HG03175 (cell line): ENCODE measurements at regions not wholly inside any gene's neighbourhood (a gene's known extent, or its start where the extent isn't known, plus 50 kb on each side); places are given as distances from the start of the nearest gene placed in this dataset.
A peak's percentile ranks its signal among the peaks of the same experiment; 100 is the strongest.
"Not testable (repeated sequence)": the region's sequence is repeated elsewhere in the genome, so short reads cannot be mapped to it uniquely, and the experiment has no call there.

Experiments
- ATAC-seq: cut with Tn5 transposase; IDR thresholded peaks from one replicate; pipeline ENCODE4 v1.9.1; 2021; ENCODE audit warnings: mild to moderate bottlenecking, moderate library complexity; ENCODE audit not compliant: unreplicated experiment

- ATAC-seq: not testable (repeated sequence)
Observed at GRCh38 chr2:209018633-209019032, 405.2 kb upstream of the MAP2 start.

GRCh38 chr2:209029249-209029648, 394.6 kb upstream of the MAP2 start:
- no peak for ATAC-seq

GRCh38 chr2:209044307-209044706, 379.5 kb upstream of the MAP2 start:
- no peak for ATAC-seq

DNA sequence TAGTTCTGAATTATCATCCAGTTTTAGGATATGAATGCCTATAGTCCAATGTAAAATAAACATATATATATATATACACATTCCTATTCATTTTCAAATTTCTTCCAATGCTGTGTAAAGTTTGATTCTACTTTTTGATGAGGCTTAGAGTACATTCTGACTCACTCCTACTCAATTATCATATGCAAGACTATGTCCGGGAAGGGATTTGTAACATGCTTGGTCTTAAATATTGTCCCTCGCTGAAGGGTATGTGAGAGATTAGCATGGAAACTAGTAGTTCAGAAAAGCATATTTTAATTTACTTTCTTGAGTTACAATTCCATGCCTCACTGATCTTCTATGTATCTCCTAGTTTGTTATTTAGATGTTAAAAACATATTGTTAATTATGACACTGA, 377.7 kb upstream of the MAP2 start:
- ATAC-seq: no peak

- no peak for ATAC-seq
Observed at GRCh38 chr2:209049608-209050007, 374.2 kb upstream of the MAP2 start.

GRCh38 chr2:209062210-209062609, 361.6 kb upstream of the MAP2 start:
- no peak for ATAC-seq

DNA sequence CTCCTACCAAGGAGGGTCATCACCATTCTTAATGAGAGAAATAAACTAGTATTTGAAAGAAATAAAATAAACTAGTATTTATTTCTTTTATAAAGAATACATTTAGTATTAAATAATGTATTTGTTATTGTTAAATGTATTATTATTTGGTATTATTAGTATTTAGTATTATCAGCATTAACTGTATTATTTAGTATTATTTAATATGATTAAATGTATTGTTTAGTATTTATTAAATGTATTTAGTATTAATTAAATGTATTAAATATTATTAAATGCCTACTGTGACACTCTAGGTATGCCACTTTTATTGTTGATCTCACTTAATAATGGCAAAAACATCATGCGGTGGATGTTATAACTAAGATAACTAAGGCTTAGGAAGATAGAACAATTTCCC, 353.6 kb upstream of the MAP2 start:
- ATAC-seq: no peak

DNA sequence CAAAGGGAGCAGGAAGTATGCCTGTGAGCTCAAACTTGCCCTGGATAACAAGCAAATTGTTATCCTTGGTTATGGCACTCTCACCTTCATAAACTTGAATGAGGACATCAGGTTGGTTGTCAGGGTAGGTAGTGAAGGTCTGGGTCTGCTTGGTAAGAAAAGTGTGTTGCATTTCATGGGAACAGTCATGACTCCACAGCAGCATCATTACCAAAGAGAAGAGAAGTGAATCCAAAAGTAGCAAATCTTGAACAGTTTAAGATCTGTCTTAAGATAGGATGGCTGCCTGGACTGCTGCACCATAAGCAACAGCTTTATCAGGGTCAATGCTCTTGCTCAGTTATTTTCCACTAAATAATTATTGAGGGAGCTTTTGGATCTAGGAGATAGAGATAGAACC, 350.7 kb upstream of the MAP2 start:
- ATAC-seq: no peak

- no peak for ATAC-seq
Observed at GRCh38 chr2:209074711-209075110, 349.1 kb upstream of the MAP2 start.

DNA sequence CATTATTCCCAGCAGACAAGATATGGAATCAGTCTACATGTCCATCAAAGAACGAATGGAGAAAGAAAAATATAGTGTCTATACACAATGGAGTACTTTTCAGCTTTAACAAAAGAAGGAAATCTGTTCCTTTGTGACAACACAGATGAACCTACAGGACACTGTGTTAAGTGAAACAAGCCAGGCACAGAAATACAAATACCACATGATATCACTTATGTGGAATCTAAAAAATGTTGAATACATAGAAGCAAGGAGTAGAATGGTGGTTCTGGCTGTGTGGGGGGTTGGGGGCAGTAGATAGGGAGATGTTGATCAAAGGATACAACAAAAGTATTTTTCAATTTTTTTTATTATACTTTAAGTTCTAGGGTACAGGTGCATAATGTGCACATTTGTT, 347.7 kb upstream of the MAP2 start:
- ATAC-seq: no peak

GRCh38 chr2:209086761-209087160, 337.1 kb upstream of the MAP2 start:
- no peak for ATAC-seq

GRCh38 chr2:209091056-209091455, 332.8 kb upstream of the MAP2 start:
- no peak for ATAC-seq

DNA sequence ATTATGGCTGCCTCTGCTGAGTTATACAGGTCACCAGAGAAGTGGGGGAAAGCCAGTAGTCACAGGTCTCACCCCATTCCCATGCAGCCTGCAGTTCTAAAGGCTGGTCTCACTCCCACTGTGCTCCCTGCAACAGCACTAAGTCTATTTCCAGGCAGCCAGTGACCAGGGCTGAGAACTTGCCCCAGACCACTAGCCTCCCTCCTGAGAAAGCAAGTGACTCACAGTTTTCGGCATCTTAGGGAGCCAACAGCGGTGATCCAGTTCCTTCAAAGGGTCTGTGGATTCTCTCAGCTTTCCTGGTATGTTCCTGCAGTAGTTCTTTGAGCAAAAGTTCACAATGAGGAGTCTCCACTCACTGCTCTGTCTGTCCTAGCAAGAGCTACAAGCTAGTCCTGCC, 329.6 kb upstream of the MAP2 start:
- no peak for ATAC-seq

DNA sequence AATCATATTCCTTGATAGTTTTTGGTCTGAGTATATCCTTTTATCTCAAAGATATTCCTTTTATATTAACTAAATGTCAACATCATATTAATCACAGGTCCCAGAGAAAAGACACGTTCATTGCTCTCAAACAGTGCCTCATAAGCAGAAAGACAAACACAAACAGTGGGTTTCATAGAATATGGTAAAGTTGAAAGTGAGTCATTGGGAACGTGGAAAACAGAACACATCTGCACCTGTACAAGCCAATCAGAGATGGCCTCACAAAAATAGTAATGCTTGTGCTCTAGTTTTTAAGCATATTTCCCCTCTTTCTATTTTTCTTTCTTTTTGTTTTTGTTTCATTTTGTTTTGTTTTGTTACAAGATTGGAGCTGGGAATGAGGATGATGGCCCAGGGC, 328.4 kb upstream of the MAP2 start:
- no peak for ATAC-seq

DNA sequence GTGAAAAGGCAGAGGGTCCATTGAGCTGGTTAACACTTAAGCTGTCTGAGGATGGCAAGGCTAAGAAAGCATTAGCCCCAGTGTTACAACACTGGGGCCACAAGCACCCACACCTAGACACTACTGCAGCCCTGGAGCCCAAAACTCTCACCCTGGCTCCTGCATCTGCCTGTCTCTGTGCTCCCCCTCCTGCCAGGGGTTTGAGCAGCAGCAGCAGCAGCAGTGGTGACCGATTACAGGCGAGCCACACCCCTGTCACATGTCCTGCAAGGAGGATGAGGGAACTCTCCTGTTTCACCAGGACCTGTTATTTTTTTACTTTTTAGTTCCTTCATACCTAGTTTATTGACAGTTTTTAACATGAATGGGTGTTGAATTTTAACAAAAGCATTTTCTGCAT, 326.7 kb upstream of the MAP2 start:
- no peak for ATAC-seq

GRCh38 chr2:209102319-209102718, 321.5 kb upstream of the MAP2 start:
- ATAC-seq: no peak

GRCh38 chr2:209113026-209113425, 310.8 kb upstream of the MAP2 start:
- ATAC-seq: no peak

DNA sequence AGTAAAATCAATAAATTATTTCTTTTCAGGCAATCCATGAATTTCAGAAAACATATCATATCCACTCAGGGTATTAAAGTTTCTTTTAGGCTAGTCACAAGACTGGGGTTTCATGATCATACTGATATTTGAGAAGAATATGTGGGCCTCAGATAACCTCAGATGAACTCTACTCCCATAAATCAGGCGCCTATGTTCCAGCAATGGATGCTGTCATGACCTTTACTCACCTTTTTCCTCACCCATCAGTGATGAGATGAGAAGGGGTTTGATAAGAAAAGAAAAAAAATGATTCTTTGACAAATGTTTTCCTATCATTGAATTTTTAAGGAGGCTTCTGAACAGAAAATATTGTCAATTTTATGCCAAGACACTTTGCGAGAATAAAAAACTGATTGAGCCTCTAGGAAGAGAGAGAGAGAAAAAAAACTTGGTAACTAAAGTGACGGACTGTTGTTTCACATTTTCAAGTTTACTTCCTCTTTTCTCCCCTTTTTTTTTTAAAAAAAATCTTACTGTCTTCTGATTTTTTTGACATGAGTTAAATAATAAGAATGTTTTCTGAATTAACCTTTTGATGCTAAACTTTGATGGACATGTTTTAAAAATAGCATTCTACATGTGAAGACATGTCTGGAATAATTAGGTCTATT, 309.1 kb upstream of the MAP2 start:
- ATAC-seq: no peak

DNA sequence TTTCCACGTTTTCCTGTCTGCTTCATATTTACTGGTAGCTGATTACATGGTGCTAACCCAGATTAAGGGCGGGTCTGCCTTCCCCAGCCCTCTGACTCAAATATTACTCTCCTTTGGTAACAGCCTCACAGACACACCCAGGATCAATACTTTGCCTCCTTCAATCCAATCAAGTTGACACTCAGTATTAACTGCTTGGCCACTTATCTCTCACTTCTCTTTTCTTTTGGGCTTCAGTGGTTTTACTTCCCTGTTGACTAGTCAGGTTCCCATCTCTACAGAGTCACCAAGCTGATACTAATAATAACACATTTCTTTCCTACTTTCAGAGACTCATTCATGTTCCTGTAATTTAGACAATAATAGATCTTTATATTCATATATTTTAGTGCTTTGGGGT, 302.2 kb upstream of the MAP2 start:
- ATAC-seq: peak; percentile 90

GRCh38 chr2:209125291-209125690, 298.6 kb upstream of the MAP2 start:
- ATAC-seq: no peak

- no peak for ATAC-seq
Observed at GRCh38 chr2:209138079-209138478, 285.8 kb upstream of the MAP2 start.

DNA sequence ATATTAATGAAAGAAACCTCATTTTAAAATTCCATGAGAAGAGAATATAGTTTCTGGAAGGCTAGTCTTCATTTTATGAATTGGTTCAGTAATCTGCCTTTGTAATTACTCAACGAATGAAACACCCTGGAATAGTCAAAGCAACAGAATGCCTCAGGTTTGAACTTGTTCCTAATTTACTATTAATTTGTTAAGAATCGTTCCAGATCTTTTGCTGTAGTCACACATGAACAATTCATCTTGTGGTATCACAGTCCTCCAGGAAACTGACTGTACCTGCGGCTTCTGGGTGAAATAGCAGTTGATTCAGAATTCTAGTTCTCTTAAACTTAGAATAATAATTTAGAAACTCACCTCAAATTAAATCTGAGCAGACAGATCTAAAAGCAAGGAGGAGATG, 282.7 kb upstream of the MAP2 start:
- ATAC-seq: no peak

DNA sequence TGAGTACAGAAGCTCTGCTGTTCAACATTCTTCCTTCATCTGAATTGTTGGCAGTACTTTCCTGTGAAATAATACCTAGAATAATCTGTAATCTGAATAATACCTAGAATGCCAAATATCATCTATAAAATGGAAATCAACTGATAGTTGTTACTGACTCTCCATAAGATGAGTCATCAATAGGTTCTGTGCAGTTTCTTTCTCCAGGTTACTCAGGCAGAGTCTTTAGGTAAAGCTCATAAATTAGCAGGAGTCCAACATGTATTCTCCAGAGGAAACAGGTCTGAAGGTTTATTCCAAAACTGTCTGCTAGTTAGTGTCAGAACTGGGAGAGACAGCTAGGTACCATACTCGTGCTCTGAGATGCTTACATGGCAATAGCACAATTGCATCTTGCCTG, 282.0 kb upstream of the MAP2 start:
- ATAC-seq: no peak
